Body of pancreas (tissue), 4 donors: ENCODE measurements at regions not wholly inside any gene's neighbourhood (a gene's known extent, or its start where the extent isn't known, plus 50 kb on each side); places are given as distances from the start of the nearest gene placed in this dataset.

Experiments used
- CTCF ChIP-seq, 7 experiments: fragments of 450-650 bp in 4 of 7; fragments of 200-600 bp in 3 of 7; sonication (generic) in 3 of 7; IDR thresholded peaks; one replicate each; pipeline ENCODE4 v1.5.1; 2016 to 2019; ENCODE audit warnings: antibody characterized with exemption in 7 of 7
- POLR2A ChIP-seq, 3 donors: fragments of 450-650 bp; IDR thresholded peaks; one replicate each; pipeline ENCODE4 v1.6.1; 2016; ENCODE audit warnings: antibody characterized with exemption in 3 of 3, mild to moderate bottlenecking in 2 of 3

GRCh38 chr14:98608071-98609060 lies 663.6 kb downstream of the BCL11B start:
- TF ChIP-seq CTCF (IDR thresholded peaks at IDR 0.05) (no peak), POLR2A (IDR thresholded peaks at IDR 0.05) (no peak)
